PC-3 (cell line): ENCODE measurements at regions not wholly inside any gene's neighbourhood (a gene's known extent, or its start where the extent isn't known, plus 50 kb on each side); places are given as distances from the start of the nearest gene placed in this dataset.
"Not testable (repeated sequence)": the region's sequence is repeated elsewhere in the genome, so short reads cannot be mapped to it uniquely, and the experiment has no call there.

Experiments used
- EZH2 ChIP-seq: fragments of 300-600 bp; sonication (generic); IDR thresholded peaks from one replicate; pipeline ENCODE4 v1.6.1; 2017; ENCODE audit warnings: antibody characterized with exemption, mild to moderate bottlenecking, low read length; ENCODE audit not compliant: unreplicated experiment
- EZH2phosphoT487 ChIP-seq: fragments of 300-600 bp; sonication (generic); IDR thresholded peaks from 2 replicates; pipeline ENCODE4 v1.6.1; 2018; ENCODE audit warnings: mild to moderate bottlenecking, antibody characterized with exemption, low read length, borderline replicate concordance
- TF ChIP-seq, protein P1 (sequence below): fragments of 300-600 bp; sonication (generic); conservative IDR thresholded peaks from 2 replicates; pipeline ENCODE4 v1.5.1; 2017; ENCODE audit warnings: antibody characterized with exemption, low read depth, mild to moderate bottlenecking, low read length

DNA sequence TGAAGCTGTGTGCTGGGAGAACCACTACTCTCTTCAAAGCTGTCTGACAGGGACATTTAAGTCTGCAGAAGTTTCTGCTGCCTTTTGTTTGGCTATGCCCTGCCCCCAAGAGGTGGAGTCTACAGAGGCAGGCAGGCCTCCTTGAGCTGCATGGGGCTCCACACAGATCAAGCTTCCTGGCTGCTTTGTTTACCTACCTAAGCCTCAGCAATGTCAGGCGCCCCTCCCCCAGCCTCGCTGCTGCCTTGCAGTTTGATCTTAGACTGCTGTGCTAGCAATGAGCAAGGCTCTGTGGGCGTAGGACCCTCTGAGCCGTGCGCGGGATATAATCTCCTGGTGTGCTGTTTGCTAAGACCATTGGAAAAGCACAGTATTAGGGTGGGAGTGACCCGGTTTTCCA is 103.3 kb upstream of the SALL1 start:
- TF ChIP-seq, protein P1, sequence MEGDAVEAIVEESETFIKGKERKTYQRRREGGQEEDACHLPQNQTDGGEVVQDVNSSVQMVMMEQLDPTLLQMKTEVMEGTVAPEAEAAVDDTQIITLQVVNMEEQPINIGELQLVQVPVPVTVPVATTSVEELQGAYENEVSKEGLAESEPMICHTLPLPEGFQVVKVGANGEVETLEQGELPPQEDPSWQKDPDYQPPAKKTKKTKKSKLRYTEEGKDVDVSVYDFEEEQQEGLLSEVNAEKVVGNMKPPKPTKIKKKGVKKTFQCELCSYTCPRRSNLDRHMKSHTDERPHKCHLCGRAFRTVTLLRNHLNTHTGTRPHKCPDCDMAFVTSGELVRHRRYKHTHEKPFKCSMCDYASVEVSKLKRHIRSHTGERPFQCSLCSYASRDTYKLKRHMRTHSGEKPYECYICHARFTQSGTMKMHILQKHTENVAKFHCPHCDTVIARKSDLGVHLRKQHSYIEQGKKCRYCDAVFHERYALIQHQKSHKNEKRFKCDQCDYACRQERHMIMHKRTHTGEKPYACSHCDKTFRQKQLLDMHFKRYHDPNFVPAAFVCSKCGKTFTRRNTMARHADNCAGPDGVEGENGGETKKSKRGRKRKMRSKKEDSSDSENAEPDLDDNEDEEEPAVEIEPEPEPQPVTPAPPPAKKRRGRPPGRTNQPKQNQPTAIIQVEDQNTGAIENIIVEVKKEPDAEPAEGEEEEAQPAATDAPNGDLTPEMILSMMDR, result not testable (repeated sequence)
- TF ChIP-seq EZH2phosphoT487, EZH2: not testable (repeated sequence)
